ENCODE measurements at regions not wholly inside any gene's neighbourhood (a gene's known extent, or its start where the extent isn't known, plus 50 kb on each side); places are given as distances from the start of the nearest gene placed in this dataset.

GRCh38 chr13:47327861-47328260 lies 431.0 kb upstream of the HTR2A start:
- DNase-seq = no peak

- no peak for DNase-seq
Measured at GRCh38 chr13:47326061-47326460, 429.2 kb upstream of the HTR2A start.

- DNase-seq = no peak
Measured at GRCh38 chr13:47317356-47317755, 420.5 kb upstream of the HTR2A start.

- no peak for DNase-seq
Measured at GRCh38 chr13:47310401-47310800, 413.5 kb upstream of the HTR2A start.

- DNase-seq = no peak
Measured at GRCh38 chr13:47306991-47307390, 410.1 kb upstream of the HTR2A start.

- DNase-seq = no peak
Measured at GRCh38 chr13:47303626-47304025, 406.8 kb upstream of the HTR2A start.

GRCh38 chr13:47299304-47299703 lies 402.5 kb upstream of the HTR2A start:
- DNase-seq = no peak

- no peak for DNase-seq
Measured at GRCh38 chr13:47298506-47298905, 401.7 kb upstream of the HTR2A start.

GRCh38 chr13:47294691-47295090 lies 397.8 kb upstream of the HTR2A start:
- DNase-seq = no peak

GRCh38 chr13:47291107-47291656 lies 394.3 kb upstream of the HTR2A start:
- no peak for DNase-seq

GRCh38 chr13:47289567-47289966 lies 392.7 kb upstream of the HTR2A start:
- DNase-seq = no peak

- no peak for DNase-seq
Measured at GRCh38 chr13:47288546-47288945, 391.7 kb upstream of the HTR2A start.

- DNase-seq = no peak
Measured at GRCh38 chr13:47287291-47287751, 390.5 kb upstream of the HTR2A start.

- DNase-seq = no peak
Measured at GRCh38 chr13:47281991-47282390, 385.1 kb upstream of the HTR2A start.

- no peak for DNase-seq
Measured at GRCh38 chr13:47279920-47280319, 383.1 kb upstream of the HTR2A start.

GRCh38 chr13:47277774-47278173 lies 380.9 kb upstream of the HTR2A start:
- no peak for DNase-seq

- DNase-seq = no peak
Measured at GRCh38 chr13:47268270-47268669, 371.4 kb upstream of the HTR2A start.

GRCh38 chr13:47258384-47258783 lies 361.5 kb upstream of the HTR2A start:
- no peak for DNase-seq

- no peak for DNase-seq
Measured at GRCh38 chr13:47256618-47257017, 359.8 kb upstream of the HTR2A start.

GRCh38 chr13:47252627-47253026 lies 355.8 kb upstream of the HTR2A start:
- no peak for DNase-seq

- no peak for DNase-seq
Measured at GRCh38 chr13:47251771-47252170, 354.9 kb upstream of the HTR2A start.

- DNase-seq = no peak
Measured at GRCh38 chr13:47250146-47250545, 353.3 kb upstream of the HTR2A start.

- no peak for DNase-seq
Measured at GRCh38 chr13:47249266-47249665, 352.4 kb upstream of the HTR2A start.

GRCh38 chr13:47241446-47241845 lies 344.6 kb upstream of the HTR2A start:
- no peak for DNase-seq

GRCh38 chr13:47239025-47239424 lies 342.2 kb upstream of the HTR2A start:
- DNase-seq = no peak
